ENCODE measurements at regions not wholly inside any gene's neighbourhood (a gene's known extent, or its start where the extent isn't known, plus 50 kb on each side); places are given as distances from the start of the nearest gene placed in this dataset.

DNA sequence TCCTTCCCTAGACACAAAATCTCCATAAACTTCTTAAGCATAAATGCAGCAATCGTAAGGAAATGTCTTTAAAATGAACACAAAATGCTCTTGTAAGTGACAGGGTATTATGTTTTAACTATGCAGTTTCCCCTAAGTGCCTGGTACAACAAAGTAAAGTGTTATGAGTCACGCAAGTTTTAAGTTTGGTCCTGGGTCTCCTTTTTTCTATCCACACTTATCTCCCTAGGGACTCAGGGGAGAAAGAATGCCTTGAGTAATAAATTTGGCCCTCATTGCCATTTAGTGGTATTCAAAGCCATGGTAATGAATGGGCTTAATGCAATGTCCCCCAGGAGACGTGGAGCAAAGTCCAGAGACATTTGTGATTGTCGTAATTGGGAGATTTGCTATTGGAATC is 149.1 kb downstream of the MAGEB17 start:
- no peak for TF ChIP-seq MEF2A (IDR thresholded peaks at IDR 0.05; ENCODE audit: control insufficient read depth, low read depth, low read length)
- TF ChIP-seq ZKSCAN8 (CRISPR knock-in tag; IDR thresholded peaks at IDR 0.05) = no peak
- TF ChIP-seq RB1 (IDR thresholded peaks at IDR 0.05; ENCODE audit: low read depth) = no peak
- TF ChIP-seq STAT5A (IDR thresholded peaks at IDR 0.05; ENCODE audit: borderline replicate concordance, low read length) = no peak
- no peak for TF ChIP-seq MCM7 (IDR thresholded peaks at IDR 0.05)
- no peak for TF ChIP-seq PREB (CRISPR knock-in tag; IDR thresholded peaks at IDR 0.05)
- no peak for TF ChIP-seq ZNF165 (CRISPR knock-in tag; IDR thresholded peaks at IDR 0.05; ENCODE audit: borderline replicate concordance)
- TF ChIP-seq ZNF263 (CRISPR knock-in tag; IDR thresholded peaks at IDR 0.05; ENCODE audit: borderline replicate concordance) = no peak
- TF ChIP-seq EGR1 (conservative IDR thresholded peaks at IDR 0.05) = no peak
- no peak for TF ChIP-seq CCNT2 (IDR thresholded peaks at IDR 0.05; ENCODE audit: borderline replicate concordance, extremely low read depth, insufficient read length, low read depth, low read length)
- no peak for TF ChIP-seq SRF (CRISPR knock-in tag; IDR thresholded peaks at IDR 0.05)
- FAIRE-seq (no peak), DNase-seq (ENCODE audit: extremely low read depth in 1 of 4, low spot score in 3 of 4) (no peak), ATAC-seq (no peak)
- H3K9me1 ChIP-seq (ENCODE audit: control insufficient read depth, insufficient read depth, low read length) = no peaks in the 10 kb centered on the region
- WGBS (ENCODE audit: insufficient coverage, low coverage, missing lambda C conversion rate) = 0% methylated on average over 4 of the region's 4 CpGs
- H4K20me1 ChIP-seq (replicated peaks; ENCODE audit: control insufficient read depth, insufficient read depth, low read length) = no peaks in the 10 kb centered on the region
- ChIA-PET POLR2A (no interaction called here), CTCF (ENCODE audit: low intra/inter-chr PET ratio) (no interaction called here)
- H3K27me3 ChIP-seq (ENCODE audit: control insufficient read depth in 2 of 2, insufficient read depth in 2 of 2, low read length in 2 of 2) = no peaks in the 10 kb centered on the region
- no peak overlapping the region for H3K27ac ChIP-seq (ENCODE audit: extremely low read depth, low read depth, low read length)
- H3K9me3 ChIP-seq (replicated peaks; ENCODE audit: control insufficient read depth, insufficient read depth, low read depth, low read length) = no peaks in the 10 kb centered on the region
- intact Hi-C loops (cut with micrococcal nuclease) (no loop called here), in situ Hi-C loops (cut with MboI) (no loop called here)
- H3K4me2 ChIP-seq (ENCODE audit: insufficient read depth, low read length) = no peak overlapping the region
- H3K4me1 ChIP-seq (replicated peaks in 1 of 2; ENCODE audit: control insufficient read depth in 2 of 2, insufficient read depth in 2 of 2, low read length in 2 of 2) = no peaks in the 10 kb centered on the region
- H3K36me3 ChIP-seq (ENCODE audit: control insufficient read depth, insufficient read depth, low read length) = no peaks in the 10 kb centered on the region
- no peak overlapping the region for H3K9ac ChIP-seq (ENCODE audit: insufficient read depth in 1 of 2, low read depth in 2 of 2, low read length in 2 of 2)
- no peak overlapping the region for H3K4me3 ChIP-seq
- H3K79me2 ChIP-seq (ENCODE audit: control insufficient read depth, insufficient read depth, low read length) = no peaks in the 10 kb centered on the region
- no peak overlapping the region for H2AFZ ChIP-seq (ENCODE audit: low read depth, low read length)
- no TSS peak for BruUV-seq (replicated peaks)
